Right lobe of liver (tissue), 4 donors: ENCODE measurements at regions not wholly inside any gene's neighbourhood (a gene's known extent, or its start where the extent isn't known, plus 50 kb on each side); places are given as distances from the start of the nearest gene placed in this dataset.

Experiments
- CTCF ChIP-seq, 4 donors: fragments of 200-600 bp in 3 of 4; fragments of 450-650 bp in 1 of 4; IDR thresholded peaks; one replicate each; pipeline versions ENCODE4 v1.5.1 to v1.8.0; 2016 to 2022; ENCODE audit warnings: antibody characterized with exemption in 4 of 4, mild to moderate bottlenecking in 2 of 4
- POLR2A ChIP-seq: fragments of 450-650 bp; IDR thresholded peaks from one replicate; pipeline ENCODE4 v1.6.1; 2017; ENCODE audit warnings: antibody characterized with exemption, mild to moderate bottlenecking
- donor health status: DM: no; HTN: no; CAD: no.
- donor health status: DM: no; HTN: no; CAD: no.
- donor health status: DM: no; HTN: yes; CAD: no.

- no peak for TF ChIP-seq CTCF (IDR thresholded peaks at IDR 0.05)
- TF ChIP-seq POLR2A = no peak
These were observed 838.7 kb downstream of the RNF144A start for GRCh38 chr2:7755879-7756278.
